ENCODE measurements at regions not wholly inside any gene's neighbourhood (a gene's known extent, or its start where the extent isn't known, plus 50 kb on each side); places are given as distances from the start of the nearest gene placed in this dataset.

DNA sequence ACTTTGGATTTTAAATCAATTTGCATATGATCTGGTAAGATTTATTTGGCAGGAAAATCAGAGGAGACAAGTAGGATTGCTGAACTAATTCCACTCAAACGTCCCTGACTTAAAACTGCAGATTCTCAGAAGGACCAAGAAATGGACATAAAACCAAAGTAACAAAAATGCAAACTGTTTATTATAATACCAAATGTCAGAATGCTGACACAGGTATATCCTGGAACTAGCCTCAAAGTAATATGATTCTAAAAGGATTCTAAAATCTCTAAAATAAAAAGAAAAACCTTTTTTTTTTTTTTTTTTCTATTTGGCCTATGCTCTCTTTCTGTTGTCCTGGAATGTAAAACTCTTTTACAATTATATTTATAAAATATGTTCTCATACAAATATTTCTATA is 74.4 kb upstream of the BTBD3 start:
- no peak overlapping the region for H3K27ac ChIP-seq
- no peaks in the 10 kb centered on the region for H3K27me3 ChIP-seq
- H3K36me3 ChIP-seq, result no peaks in the 10 kb centered on the region
- no peaks in the 10 kb centered on the region for H4K20me1 ChIP-seq (ENCODE audit: low read depth)
- no peak overlapping the region for H3K4me3 Mint-ChIP-seq
- H3K9me3 Mint-ChIP-seq, result no peaks in the 10 kb centered on the region
- DNase-seq (ENCODE audit: low spot score), result no peak
- no peaks in the 10 kb centered on the region for H3K4me1 Mint-ChIP-seq
- H3K4me3 ChIP-seq, result no peak overlapping the region
- TF ChIP-seq CTCF (IDR thresholded peaks at IDR 0.05) (no peak), EZH2 (IDR thresholded peaks at IDR 0.05) (no peak), EZH2phosphoT487 (IDR thresholded peaks at IDR 0.05) (no peak)
- no peaks in the 10 kb centered on the region for H3F3A ChIP-seq (ENCODE audit: low read depth)
- no peaks in the 10 kb centered on the region for H3K9me3 ChIP-seq (ENCODE audit: low read depth)
- no peak overlapping the region for H3K27ac Mint-ChIP-seq
- no peak overlapping the region for H3K4me2 ChIP-seq
- no peaks in the 10 kb centered on the region for H3K36me3 Mint-ChIP-seq
- H3K27me3 Mint-ChIP-seq (ENCODE audit: insufficient read depth, low read depth), result peaks cover 4% of the 10 kb centered on the region
- H3K4me1 ChIP-seq, result no peaks in the 10 kb centered on the region
- H2AFZ ChIP-seq (replicated peaks), result no peak overlapping the region
- H3K9ac ChIP-seq, result no peak overlapping the region
- H3K79me2 ChIP-seq (ENCODE audit: low read depth), result no peaks in the 10 kb centered on the region

DNA sequence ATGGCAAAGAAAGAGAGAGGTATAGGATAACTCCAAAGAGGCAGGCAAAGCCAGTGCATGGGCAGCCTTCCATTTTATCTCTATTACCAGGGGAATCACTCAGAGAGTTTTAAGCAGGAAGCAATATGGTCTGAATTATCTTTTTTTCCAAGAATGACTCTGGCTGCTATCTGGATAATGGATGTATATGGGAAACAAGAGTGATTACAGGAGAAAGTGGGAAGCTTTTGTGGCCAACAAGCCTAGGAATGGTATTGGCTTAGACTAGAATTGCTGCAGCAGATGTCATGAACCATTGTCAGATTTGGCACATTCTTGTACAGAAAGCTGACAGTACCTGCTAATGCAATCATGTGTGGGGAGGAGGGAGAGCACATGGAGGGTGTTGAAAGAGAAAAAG is 73.0 kb upstream of the BTBD3 start:
- H3K4me2 ChIP-seq, result no peak overlapping the region
- H3K9ac ChIP-seq, result no peak overlapping the region

DNA sequence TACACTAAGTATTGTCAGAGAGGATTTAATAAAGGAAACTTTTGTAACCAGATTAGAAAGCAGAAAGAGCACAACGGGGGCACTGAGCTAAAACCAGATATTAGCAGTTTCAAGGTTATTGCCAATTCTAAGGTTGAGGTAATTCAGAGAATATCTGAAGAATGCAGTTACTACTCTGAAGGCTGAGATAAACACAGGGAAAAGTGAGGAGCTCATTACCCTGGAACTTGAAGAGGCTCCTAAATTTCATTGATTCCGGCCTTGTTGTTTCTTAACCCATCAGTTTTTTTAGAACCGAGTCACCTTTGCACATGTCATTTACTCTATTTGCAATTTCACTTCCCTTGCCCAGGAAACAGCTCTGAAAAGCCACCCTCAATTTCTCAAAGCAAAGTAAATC is 72.4 kb upstream of the BTBD3 start:
- peaks cover 4% of the 10 kb centered on the region for H3K27me3 Mint-ChIP-seq (ENCODE audit: insufficient read depth, low read depth)
- no peak for DNase-seq (ENCODE audit: low spot score)
- peaks cover 5% of the 10 kb centered on the region for H3K4me1 ChIP-seq
- H3K9me3 ChIP-seq (ENCODE audit: low read depth), result no peaks in the 10 kb centered on the region
- H3K9ac ChIP-seq, result no peak overlapping the region
- no peak overlapping the region for H3K4me3 Mint-ChIP-seq
- no peaks in the 10 kb centered on the region for H3K4me1 Mint-ChIP-seq
- H3K4me2 ChIP-seq, result no peak overlapping the region
- H2AFZ ChIP-seq (replicated peaks), result no peak overlapping the region
- no peak overlapping the region for H3K27ac ChIP-seq
- TF ChIP-seq EZH2phosphoT487 (IDR thresholded peaks at IDR 0.05), result no peak
- H3K79me2 ChIP-seq (ENCODE audit: low read depth), result no peaks in the 10 kb centered on the region
- no peaks in the 10 kb centered on the region for H3K36me3 ChIP-seq
- H3K27me3 ChIP-seq, result no peaks in the 10 kb centered on the region
- no peak overlapping the region for H3K4me3 ChIP-seq
- no peaks in the 10 kb centered on the region for H3K9me3 Mint-ChIP-seq
- no peaks in the 10 kb centered on the region for H3F3A ChIP-seq (ENCODE audit: low read depth)
- H4K20me1 ChIP-seq (ENCODE audit: low read depth), result no peaks in the 10 kb centered on the region
- H3K36me3 Mint-ChIP-seq, result no peaks in the 10 kb centered on the region
- no peak overlapping the region for H3K27ac Mint-ChIP-seq

More for the DNA sequence above, 73.0 kb upstream of the BTBD3 start:
- no peaks in the 10 kb centered on the region for H3K36me3 ChIP-seq
- H3K4me1 Mint-ChIP-seq, result no peaks in the 10 kb centered on the region
- no peak for DNase-seq (ENCODE audit: low spot score)
- H4K20me1 ChIP-seq (ENCODE audit: low read depth), result no peaks in the 10 kb centered on the region
- H3K27me3 ChIP-seq, result no peaks in the 10 kb centered on the region
- H3K9me3 Mint-ChIP-seq, result no peaks in the 10 kb centered on the region
- no peaks in the 10 kb centered on the region for H3K9me3 ChIP-seq (ENCODE audit: low read depth)
- no peak overlapping the region for H3K4me3 Mint-ChIP-seq
- no peak overlapping the region for H3K27ac ChIP-seq
- no peaks in the 10 kb centered on the region for H3F3A ChIP-seq (ENCODE audit: low read depth)
- no peak overlapping the region for H3K4me3 ChIP-seq
- H2AFZ ChIP-seq (replicated peaks), result no peak overlapping the region
- no peak overlapping the region for H3K27ac Mint-ChIP-seq
- no peak for TF ChIP-seq CTCF (IDR thresholded peaks at IDR 0.05)
- TF ChIP-seq EZH2 (IDR thresholded peaks at IDR 0.05), result no peak
- no peak for TF ChIP-seq EZH2phosphoT487 (IDR thresholded peaks at IDR 0.05)
- H3K4me1 ChIP-seq, result peaks cover 4% of the 10 kb centered on the region
- no peaks in the 10 kb centered on the region for H3K36me3 Mint-ChIP-seq
- no peaks in the 10 kb centered on the region for H3K79me2 ChIP-seq (ENCODE audit: low read depth)
- H3K27me3 Mint-ChIP-seq (ENCODE audit: insufficient read depth, low read depth), result peaks cover 4% of the 10 kb centered on the region

GRCh38 chr20:11846131-11846530 is 71.6 kb upstream of the BTBD3 start:
- peaks cover 3% of the 10 kb centered on the region for H3K4me1 Mint-ChIP-seq
- Histone ChIP-seq H3K9ac (no peak overlapping the region), H3K4me3 (no peak overlapping the region), H4K20me1 (ENCODE audit: low read depth) (no peaks in the 10 kb centered on the region), H3K4me2 (no peak overlapping the region), H3K9me3 (ENCODE audit: low read depth) (no peaks in the 10 kb centered on the region), H3K36me3 (no peaks in the 10 kb centered on the region), H3F3A (ENCODE audit: low read depth) (no peaks in the 10 kb centered on the region), H3K79me2 (ENCODE audit: low read depth) (no peaks in the 10 kb centered on the region), H3K4me1 (peaks cover 5% of the 10 kb centered on the region), H3K27ac (no peak overlapping the region), H3K27me3 (no peaks in the 10 kb centered on the region), H2AFZ (replicated peaks) (no peak overlapping the region)
- H3K9me3 Mint-ChIP-seq, result no peaks in the 10 kb centered on the region
- no peak for DNase-seq (ENCODE audit: low spot score)
- H3K4me3 Mint-ChIP-seq, result no peak overlapping the region
- no peaks in the 10 kb centered on the region for H3K36me3 Mint-ChIP-seq
- peaks cover 4% of the 10 kb centered on the region for H3K27me3 Mint-ChIP-seq (ENCODE audit: insufficient read depth, low read depth)
- H3K27ac Mint-ChIP-seq, result no peak overlapping the region
- TF ChIP-seq EZH2phosphoT487 (IDR thresholded peaks at IDR 0.05), result no peak
- TF ChIP-seq CTCF (IDR thresholded peaks at IDR 0.05), result no peak
- TF ChIP-seq EZH2 (IDR thresholded peaks at IDR 0.05), result no peak
